Psoas muscle (tissue), 7 donors: ENCODE measurements at regions not wholly inside any gene's neighbourhood (a gene's known extent, or its start where the extent isn't known, plus 50 kb on each side); places are given as distances from the start of the nearest gene placed in this dataset.

Experiments used
- ATAC-seq, 4 donors: fragments of 200-7000 bp; cut with Tn5 transposase; one replicate each; pipeline ENCODE4 v1.9.1; 2020; ENCODE audit warnings: moderate library complexity in 3 of 4, mild to moderate bottlenecking in 2 of 4
- DNase-seq, 2 donors: peaks; one replicate each; pipeline ENCODE4 v3.0.0-alpha.2; 2020
- H3K27ac ChIP-seq: fragments of 200-600 bp; one replicate; pipeline ENCODE4 v1.8.0; 2022
- H3K27me3 ChIP-seq, 3 donors: fragments of 200-600 bp in 1 of 3; one replicate each; pipeline versions ENCODE4 v1.6.1 to v1.8.0; 2013 to 2022; ENCODE audit warnings: low read length in 2 of 3, mild to moderate bottlenecking in 2 of 3, moderate library complexity in 1 of 3; ENCODE audit not compliant: insufficient read depth in 3 of 3
- H3K36me3 ChIP-seq, 2 donors: fragments of 200-600 bp in 1 of 2; one replicate each; pipeline versions ENCODE4 v1.6.1 to v1.8.0; 2013 to 2022; ENCODE audit warnings: low read depth in 1 of 2, mild to moderate bottlenecking in 1 of 2, moderate library complexity in 1 of 2; ENCODE audit not compliant: insufficient read depth in 1 of 2
- H3K4me1 ChIP-seq: fragments of 200-600 bp; one replicate; pipeline ENCODE4 v1.8.0; 2022
- H3K4me3 ChIP-seq: fragments of 200-600 bp; one replicate; pipeline ENCODE4 v1.8.0; 2022; ENCODE audit warnings: mild to moderate bottlenecking
- H3K9me3 ChIP-seq: fragments of 200-600 bp; one replicate; pipeline ENCODE4 v1.8.0; 2022
- CTCF ChIP-seq: fragments of 200-600 bp; IDR thresholded peaks from one replicate; pipeline ENCODE4 v1.8.0; 2022; ENCODE audit warnings: antibody characterized with exemption
- WGBS, 3 donors: extraction: QIAGEN DNeasy Blood & Tissue Kit; methylation state at CpG; one replicate each; pipeline versions ENCODE4 v1.1.6 to v1.1.7; 2013; 5-methylcytosine and 5-hydroxymethylcytosine counted together
- intact Hi-C, 2 donors: fragments of 100-400 bp; cut with DNase I; formaldehyde crosslinking; loops; one replicate each; pipeline versions ENCODE4 v1.11.0 to v1.14.2; 2022
- donor health status: healthy with polysubstance abuse.
- donor health status: DM: no; HTN: no; CAD: no; lungs with moderate emphysema.
- donor health status: Bipolar disorder and iron deficiency.
- donor health status: healthy.
- donor health status: DM: yes; HTN: yes; CAD: no.
- donor health status: DM: no; HTN: no; CAD: no.
- donor health status: DM: yes; HTN: yes; CAD: no.

GRCh38 chr20:39294137-39294725 is 332.1 kb downstream of the DHX35 start:
- no peak overlapping the region for H3K4me3 ChIP-seq
- TF ChIP-seq CTCF, result no peak

GRCh38 chr20:39292193-39292736 is 330.1 kb downstream of the DHX35 start:
- Histone ChIP-seq H3K36me3 (no peaks in the 10 kb centered on the region), H3K27me3 (no peaks in the 10 kb centered on the region), H3K4me3 (no peak overlapping the region), H3K9me3 (no peaks in the 10 kb centered on the region), H3K4me1 (no peaks in the 10 kb centered on the region), H3K27ac (no peak overlapping the region)
- DNase-seq, result no peak
- WGBS, 3 donors, result 63 to 70% (median 65%) methylated on average over 3 of the region's 3 CpGs
- no peak for TF ChIP-seq CTCF
- no peak for ATAC-seq
- intact Hi-C loops, result no loop called here

More at GRCh38 chr20:39294137-39294725, 332.1 kb downstream of the DHX35 start:
- Histone ChIP-seq H3K27me3 (peaks cover 0 to 5% (median 0%) of the 10 kb centered on the region in 3 donors), H3K4me1 (no peaks in the 10 kb centered on the region), H3K36me3 (no peaks in the 10 kb centered on the region), H3K9me3 (no peaks in the 10 kb centered on the region), H3K27ac (no peak overlapping the region)
- DNase-seq, result no peak
- no peak for ATAC-seq
- intact Hi-C loops, result no loop called here
- 79 to 82% (median 82%) methylated on average over 2 of the region's 2 CpGs for WGBS, 3 donors

GRCh38 chr20:39291301-39291700 is 329.2 kb downstream of the DHX35 start:
- Histone ChIP-seq H3K4me3 (no peak overlapping the region), H3K36me3 (no peaks in the 10 kb centered on the region), H3K4me1 (no peaks in the 10 kb centered on the region), H3K9me3 (no peaks in the 10 kb centered on the region), H3K27me3 (no peaks in the 10 kb centered on the region), H3K27ac (no peak overlapping the region)
- intact Hi-C loops, result no loop called here
- no peak for TF ChIP-seq CTCF
- 39 to 44% (median 43%) methylated on average over 5 of the region's 5 CpGs for WGBS, 3 donors
- DNase-seq (no peak), ATAC-seq (peak in 1 of 4 donors; percentile 37)

- DNase-seq (no peak), ATAC-seq (no peak)
- TF ChIP-seq CTCF, result no peak
- Histone ChIP-seq H3K4me1 (no peaks in the 10 kb centered on the region), H3K27me3 (no peaks in the 10 kb centered on the region), H3K4me3 (no peak overlapping the region), H3K9me3 (no peaks in the 10 kb centered on the region), H3K36me3 (no peaks in the 10 kb centered on the region), H3K27ac (no peak overlapping the region)
- intact Hi-C loops, result no loop called here
Observed at GRCh38 chr20:39290575-39290974, 328.4 kb downstream of the DHX35 start.

GRCh38 chr20:39289831-39290230 is 327.7 kb downstream of the DHX35 start:
- intact Hi-C loops, result no loop called here
- no peak overlapping the region for H3K27ac ChIP-seq
- no peak overlapping the region for H3K4me3 ChIP-seq
- no peaks in the 10 kb centered on the region for H3K27me3 ChIP-seq
- no peak for DNase-seq
- no peak for TF ChIP-seq CTCF
- ATAC-seq, result no peak
- no peaks in the 10 kb centered on the region for H3K9me3 ChIP-seq
- no peaks in the 10 kb centered on the region for H3K4me1 ChIP-seq
- WGBS, 3 donors, result 95 to 99% (median 97%) methylated on average over 2 of the region's 2 CpGs
- no peaks in the 10 kb centered on the region for H3K36me3 ChIP-seq
